ENCODE measurements at regions not wholly inside any gene's neighbourhood (a gene's known extent, or its start where the extent isn't known, plus 50 kb on each side); places are given as distances from the start of the nearest gene placed in this dataset.

GRCh38 chr10:120313715-120314114 is 143.3 kb upstream of the PLPP4 start:
- DNase-seq, result no peak

DNA sequence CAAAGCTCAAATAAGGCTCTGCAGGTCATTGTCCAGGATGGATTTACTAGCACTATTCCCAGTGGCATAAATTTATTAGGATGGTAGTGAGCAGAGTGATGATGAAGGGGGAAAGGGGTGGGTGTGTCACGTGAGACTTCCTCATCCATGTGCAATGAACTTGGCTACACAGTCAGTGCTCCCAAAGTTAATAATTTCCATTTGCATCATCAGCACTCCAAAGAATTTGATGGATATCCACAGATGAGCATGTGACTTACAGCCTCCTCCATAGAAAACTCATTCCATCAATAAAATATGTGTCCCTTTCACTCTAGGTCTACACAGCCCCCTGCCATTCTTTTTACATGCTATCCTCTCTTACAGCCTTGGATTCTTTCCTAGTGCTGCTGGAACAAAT is 142.6 kb upstream of the PLPP4 start:
- DNase-seq, result no peak

DNA sequence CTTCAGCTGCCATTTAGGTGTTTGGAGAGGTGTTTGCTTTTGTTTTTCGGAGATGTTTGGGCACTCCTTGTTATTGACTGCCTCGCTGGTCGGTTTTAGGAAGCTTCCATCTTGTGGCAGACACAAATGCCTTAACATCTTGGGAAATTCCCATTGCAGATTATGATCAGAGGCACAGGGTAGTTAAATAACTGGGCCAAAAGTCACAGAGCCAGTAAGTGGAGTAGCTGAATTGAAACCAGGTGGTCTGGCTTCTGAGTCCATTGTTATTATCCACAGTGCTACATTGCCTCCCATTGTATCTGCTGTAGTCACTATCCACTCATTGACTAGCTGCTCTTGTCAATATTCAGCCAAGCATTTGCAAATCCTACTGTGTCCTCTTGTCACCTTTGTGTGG is 138.2 kb upstream of the PLPP4 start:
- DNase-seq, result no peak

GRCh38 chr10:120327675-120328074 is 129.4 kb upstream of the PLPP4 start:
- no peak for DNase-seq

DNA sequence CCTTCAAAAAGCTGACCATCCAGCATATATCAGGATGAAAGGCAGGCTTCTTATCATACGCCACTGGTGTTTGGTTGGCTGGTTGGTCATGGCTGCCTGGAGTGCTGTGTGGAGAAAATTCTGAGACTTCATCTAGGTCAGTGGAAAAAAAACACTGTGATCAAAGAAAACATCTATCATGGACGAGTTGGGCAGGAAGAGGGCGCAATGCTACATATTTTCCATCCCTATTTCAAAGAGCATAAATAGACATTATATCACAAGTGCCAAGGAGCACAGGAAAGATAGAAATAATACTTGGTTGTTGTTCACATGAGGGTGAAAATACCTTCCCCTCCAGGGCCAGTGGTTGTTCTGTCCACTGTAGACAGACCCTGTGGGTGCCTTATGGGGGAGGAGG is 128.4 kb upstream of the PLPP4 start:
- no peak for DNase-seq

DNA sequence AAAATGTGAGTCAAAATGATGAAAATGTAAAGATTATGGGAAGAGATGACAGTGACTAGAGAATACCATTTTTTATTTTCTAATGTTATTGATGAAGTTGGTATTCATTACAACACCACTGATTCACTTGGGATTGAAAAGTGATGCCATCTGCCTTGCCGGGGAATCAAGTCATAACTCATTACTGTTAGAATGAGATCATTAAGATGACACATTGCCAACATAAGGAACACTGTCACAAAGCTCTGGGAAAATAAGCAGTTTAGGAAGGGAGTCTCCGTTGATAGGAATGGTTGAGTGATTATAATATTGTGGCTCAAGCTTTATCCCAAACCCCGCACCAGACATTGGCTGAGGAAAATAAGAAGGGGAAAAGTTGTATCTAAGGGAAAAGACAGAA is 121.5 kb upstream of the PLPP4 start:
- DNase-seq, result no peak

GRCh38 chr10:120336306-120336910 is 120.6 kb upstream of the PLPP4 start:
- no peak for DNase-seq

GRCh38 chr10:120336911-120337540 is 120.0 kb upstream of the PLPP4 start:
- DNase-seq, result peak; percentile 13

GRCh38 chr10:120342115-120342714 is 114.8 kb upstream of the PLPP4 start:
- DNase-seq, result no peak

GRCh38 chr10:120345186-120345585 is 111.8 kb upstream of the PLPP4 start:
- DNase-seq, result no peak

DNA sequence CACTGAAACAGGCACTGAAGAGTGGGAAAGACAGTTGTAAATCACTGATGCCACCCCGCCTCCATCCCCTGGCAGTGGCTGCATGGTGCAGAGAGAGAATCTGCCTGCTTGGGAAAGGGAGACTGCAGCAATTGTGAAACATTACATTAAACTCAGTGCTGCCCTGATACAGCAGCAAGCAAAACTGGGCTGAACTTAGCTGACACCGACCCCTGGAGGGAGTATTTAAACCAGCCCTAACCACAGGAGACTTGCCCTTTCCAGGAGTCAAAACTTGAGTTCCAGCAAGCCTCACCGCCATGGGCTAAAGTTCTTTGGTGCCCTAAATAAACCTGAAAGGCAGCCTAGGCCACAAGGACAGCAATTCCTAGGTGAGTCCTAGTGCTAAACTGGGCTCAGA is 109.4 kb upstream of the PLPP4 start:
- no peak for DNase-seq

DNA sequence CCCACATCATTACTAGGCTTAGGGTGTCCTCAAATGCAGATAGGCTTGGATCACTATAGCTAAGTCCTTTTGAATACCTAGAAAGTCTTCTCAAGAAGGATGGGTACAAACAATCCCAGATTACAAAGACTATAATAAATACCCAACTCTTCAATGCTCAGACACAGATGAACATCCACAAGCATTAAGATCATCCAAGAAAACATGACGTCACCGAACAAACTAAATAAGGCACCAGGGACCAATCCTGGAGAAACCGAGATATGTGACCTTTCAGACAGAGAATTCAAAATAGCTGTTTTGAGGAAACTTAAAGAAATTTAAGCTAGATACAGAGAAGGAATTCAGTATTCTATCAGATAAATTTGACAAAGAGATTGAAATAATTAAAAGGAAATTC is 108.0 kb upstream of the PLPP4 start:
- DNase-seq, result no peak

DNA sequence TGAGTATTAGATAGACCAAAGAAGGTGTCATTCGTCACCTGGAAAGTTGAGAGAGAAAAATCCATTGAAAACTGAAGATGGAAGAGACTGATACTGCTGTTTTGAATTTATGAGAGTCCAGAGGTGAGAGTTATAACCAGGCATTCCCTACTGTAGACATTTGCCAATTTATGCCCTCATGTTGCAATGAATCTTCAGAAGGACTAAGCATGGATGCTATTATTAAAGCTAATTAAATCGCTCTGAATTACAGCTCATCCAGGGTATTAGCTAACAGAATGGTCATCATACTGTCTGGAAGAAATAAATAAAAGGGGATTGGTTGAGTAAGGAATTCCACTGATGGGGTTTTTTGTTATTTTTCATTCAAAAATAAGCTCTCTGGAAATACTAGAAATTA is 101.6 kb upstream of the PLPP4 start:
- no peak for DNase-seq

DNA sequence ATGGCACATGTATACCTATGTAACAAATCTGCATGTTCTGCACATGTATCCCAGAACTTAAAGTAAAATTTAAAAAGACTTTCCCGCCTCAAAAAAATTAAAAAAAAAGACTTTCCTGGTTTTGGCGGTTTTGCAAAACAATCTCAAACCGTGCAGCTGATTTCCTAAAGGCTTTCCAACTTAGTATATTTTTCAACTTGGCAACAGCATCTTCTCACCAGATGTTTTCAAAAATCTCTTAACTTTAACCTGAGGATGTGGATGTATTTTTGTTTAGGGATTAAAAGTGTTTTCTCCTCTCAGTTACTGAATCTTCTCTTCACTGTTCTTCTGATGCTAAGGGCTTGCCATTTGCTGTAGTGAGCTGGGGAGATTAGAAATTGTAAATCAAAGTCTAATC is 96.5 kb upstream of the PLPP4 start:
- no peak for DNase-seq

GRCh38 chr10:120365872-120366271 is 91.2 kb upstream of the PLPP4 start:
- DNase-seq, result no peak

DNA sequence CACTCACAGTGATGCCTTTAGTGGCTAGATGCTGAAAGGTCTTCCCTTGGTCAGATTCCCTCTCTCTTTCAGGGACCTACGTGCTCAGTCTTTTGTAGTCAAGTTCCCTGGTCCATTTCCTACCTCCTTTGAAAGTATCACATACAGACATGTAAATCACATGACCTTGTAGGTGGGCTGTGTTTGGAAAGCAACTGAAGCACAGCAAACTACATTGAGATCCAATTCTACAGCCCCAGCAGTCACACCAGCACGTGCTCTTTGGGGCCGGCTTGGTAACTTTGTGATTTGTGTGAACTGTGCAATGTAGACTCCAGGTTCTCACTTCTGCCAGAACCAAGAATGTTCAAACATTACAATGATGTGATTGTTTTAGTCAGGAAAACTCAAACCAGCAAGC is 89.7 kb upstream of the PLPP4 start:
- no peak for DNase-seq

GRCh38 chr10:120368338-120368737 is 88.7 kb upstream of the PLPP4 start:
- DNase-seq, result no peak

DNA sequence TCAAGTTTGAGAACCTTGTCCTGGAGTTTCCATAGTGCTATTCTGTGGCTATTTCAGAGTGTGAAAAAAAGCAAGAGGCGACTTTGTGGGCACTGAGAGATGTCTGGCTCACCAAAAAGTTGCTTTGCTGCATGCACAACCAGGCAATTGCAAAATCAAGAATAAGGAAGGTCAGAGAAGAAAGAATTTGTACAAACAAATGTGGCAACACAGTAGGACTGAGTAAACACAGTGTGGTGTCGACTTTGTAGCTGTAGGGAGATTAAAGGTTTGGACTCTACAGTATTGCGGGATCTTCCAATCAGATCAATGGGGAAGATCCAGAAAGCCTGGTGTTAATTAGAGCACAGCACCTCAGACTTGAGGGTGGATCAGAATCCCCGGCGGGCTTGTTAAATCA is 88.1 kb upstream of the PLPP4 start:
- no peak for DNase-seq

GRCh38 chr10:120369856-120370276 is 87.2 kb upstream of the PLPP4 start:
- DNase-seq, result no peak

DNA sequence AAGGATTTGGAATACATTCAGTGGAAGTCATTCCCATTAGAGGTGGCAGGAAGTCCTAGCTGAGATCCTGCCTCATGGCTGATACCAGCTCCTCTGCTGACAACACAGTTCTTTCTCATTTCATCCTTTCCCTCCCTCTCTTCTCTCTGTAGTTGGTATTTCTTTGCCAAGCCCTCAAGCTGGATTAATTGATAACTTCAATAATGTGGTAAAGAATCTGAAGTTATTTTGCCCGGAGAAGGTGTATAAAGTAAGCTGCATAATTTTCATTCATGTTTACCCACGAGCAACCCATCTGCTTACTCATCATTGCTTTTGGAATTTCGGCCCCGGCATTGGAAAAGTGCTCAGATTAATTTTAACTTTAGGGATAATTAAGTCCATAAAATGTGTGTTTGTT is 85.2 kb upstream of the PLPP4 start:
- no peak for DNase-seq

- DNase-seq, result no peak
Observed at GRCh38 chr10:120372917-120373316, 84.1 kb upstream of the PLPP4 start.

GRCh38 chr10:120375666-120376065 is 81.4 kb upstream of the PLPP4 start:
- no peak for DNase-seq

DNA sequence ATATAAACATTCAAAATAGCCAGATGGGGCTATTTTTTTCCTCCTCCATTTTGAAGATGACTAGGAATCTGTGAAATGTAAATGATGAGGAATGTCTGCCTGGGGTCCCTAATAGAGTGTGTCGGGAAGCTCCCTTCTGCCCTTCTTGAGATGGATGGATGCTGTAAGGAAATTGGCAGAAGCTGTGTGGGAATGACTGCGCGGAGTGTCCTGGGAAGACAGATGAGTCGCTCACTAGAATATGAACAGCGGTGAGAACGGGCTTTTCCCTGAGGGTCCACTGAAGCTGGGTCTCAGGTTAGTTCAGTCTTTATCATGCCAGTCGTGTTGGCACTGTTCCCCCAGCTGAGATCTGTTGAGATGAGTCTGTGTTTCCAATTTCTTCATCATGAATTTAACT is 75.1 kb upstream of the PLPP4 start:
- DNase-seq, result no peak

GRCh38 chr10:120382360-120382759 is 74.7 kb upstream of the PLPP4 start:
- DNase-seq, result no peak

GRCh38 chr10:120385992-120386391 is 71.0 kb upstream of the PLPP4 start:
- no peak for DNase-seq
